Thyroid gland (tissue), 4 donors: ENCODE measurements at regions not wholly inside any gene's neighbourhood (a gene's known extent, or its start where the extent isn't known, plus 50 kb on each side); places are given as distances from the start of the nearest gene placed in this dataset. TPM values are rescaled to one million over a fixed set of nuclear protein-coding genes. Genes with fewer than 3 reads are reported as not detected.

Source experiments
- DNase-seq, 2 donors: peaks; one replicate each; pipeline ENCODE4 v3.0.0-alpha.2; 2019
- H3K27ac ChIP-seq, 3 donors: fragments of 200-600 bp; sonication (generic); 1 replicate in 2 of 3; 2 replicates in 1 of 3; pipeline ENCODE4 v1.5.1; 2016 to 2019; ENCODE audit warnings: mild to moderate bottlenecking in 1 of 3, moderate library complexity in 1 of 3
- H3K27me3 ChIP-seq: fragments of 200-600 bp; sonication (generic); one replicate; pipeline ENCODE4 v1.5.1; 2019
- H3K36me3 ChIP-seq, 2 donors: fragments of 200-600 bp; sonication (generic); one replicate each; pipeline ENCODE4 v1.5.1; 2016 to 2019
- H3K4me1 ChIP-seq, 2 donors: fragments of 200-600 bp; sonication (generic); one replicate each; pipeline ENCODE4 v1.5.1; 2017 to 2019
- H3K4me3 ChIP-seq, 3 donors: fragments of 200-600 bp; sonication (generic); replicated peaks in 1 of 3; 1 replicate in 2 of 3; 2 replicates in 1 of 3; pipeline ENCODE4 v1.5.1; 2016; ENCODE audit warnings: mild to moderate bottlenecking in 1 of 3
- H3K9me3 ChIP-seq: fragments of 200-600 bp; sonication (generic); one replicate; pipeline ENCODE4 v1.5.1; 2017
- POLR2A ChIP-seq, 2 donors: fragments of 450-650 bp; IDR thresholded peaks; one replicate each; pipeline ENCODE4 v1.6.1; 2017; ENCODE audit warnings: antibody characterized with exemption in 2 of 2, mild to moderate bottlenecking in 2 of 2, moderate library complexity in 1 of 2
- WGBS, 2 donors: methylation state at CpG; one replicate each; pipeline ENCODE4 v1.1.5; 2017; 5-methylcytosine and 5-hydroxymethylcytosine counted together
- intact Hi-C: fragments of 100-400 bp; cut with DNase I; formaldehyde crosslinking; loops from one replicate; pipeline ENCODE4 v1.15.1; 2023
- small RNA-seq: library from RNA; depleted of rRNA; stranded (forward); fragments of <200 nt; gene quantifications from one replicate; pipeline ENCODE3, GENCODE V24; 2016
- TF ChIP-seq, protein P1 (sequence below), 6 experiments: fragments of 200-600 bp in 3 of 6; fragments of 450-650 bp in 3 of 6; sonication (generic) in 3 of 6; IDR thresholded peaks; one replicate each; pipeline ENCODE4 v1.5.1; 2016 to 2019; ENCODE audit warnings: antibody characterized with exemption in 6 of 6, mild to moderate bottlenecking in 2 of 6, inconsistent platforms in 1 of 6, moderate library complexity in 1 of 6

GRCh38 chr5:33371660-33372059, 69.1 kb upstream of the TARS1 start:
- no peaks in the 10 kb centered on the region for H3K27me3 ChIP-seq
- no peak for DNase-seq
- no peaks in the 10 kb centered on the region for H3K36me3 ChIP-seq
- no peak overlapping the region for H3K27ac ChIP-seq
- H3K4me3 ChIP-seq, result no peak overlapping the region
- no peaks in the 10 kb centered on the region for H3K4me1 ChIP-seq
- no peak for TF ChIP-seq POLR2A (IDR thresholded peaks at IDR 0.05)
- TF ChIP-seq, protein P1, sequence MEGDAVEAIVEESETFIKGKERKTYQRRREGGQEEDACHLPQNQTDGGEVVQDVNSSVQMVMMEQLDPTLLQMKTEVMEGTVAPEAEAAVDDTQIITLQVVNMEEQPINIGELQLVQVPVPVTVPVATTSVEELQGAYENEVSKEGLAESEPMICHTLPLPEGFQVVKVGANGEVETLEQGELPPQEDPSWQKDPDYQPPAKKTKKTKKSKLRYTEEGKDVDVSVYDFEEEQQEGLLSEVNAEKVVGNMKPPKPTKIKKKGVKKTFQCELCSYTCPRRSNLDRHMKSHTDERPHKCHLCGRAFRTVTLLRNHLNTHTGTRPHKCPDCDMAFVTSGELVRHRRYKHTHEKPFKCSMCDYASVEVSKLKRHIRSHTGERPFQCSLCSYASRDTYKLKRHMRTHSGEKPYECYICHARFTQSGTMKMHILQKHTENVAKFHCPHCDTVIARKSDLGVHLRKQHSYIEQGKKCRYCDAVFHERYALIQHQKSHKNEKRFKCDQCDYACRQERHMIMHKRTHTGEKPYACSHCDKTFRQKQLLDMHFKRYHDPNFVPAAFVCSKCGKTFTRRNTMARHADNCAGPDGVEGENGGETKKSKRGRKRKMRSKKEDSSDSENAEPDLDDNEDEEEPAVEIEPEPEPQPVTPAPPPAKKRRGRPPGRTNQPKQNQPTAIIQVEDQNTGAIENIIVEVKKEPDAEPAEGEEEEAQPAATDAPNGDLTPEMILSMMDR (IDR thresholded peaks at IDR 0.05), result no peak
- WGBS, 2 donors, result 93 to 100% methylated on average over 1 of the region's 1 CpG
- intact Hi-C loops, result no loop called here
- no peaks in the 10 kb centered on the region for H3K9me3 ChIP-seq

- no peaks in the 10 kb centered on the region for H3K36me3 ChIP-seq
- DNase-seq, result no peak
- no peaks in the 10 kb centered on the region for H3K4me1 ChIP-seq
- 82 to 86% methylated on average over 6 of the region's 6 CpGs for WGBS, 2 donors
- H3K4me3 ChIP-seq, result no peak overlapping the region
- no peak for TF ChIP-seq POLR2A (IDR thresholded peaks at IDR 0.05)
- TF ChIP-seq, protein P1 (IDR thresholded peaks at IDR 0.05), result no peak
- H3K9me3 ChIP-seq, result no peaks in the 10 kb centered on the region
- H3K27ac ChIP-seq, result no peak overlapping the region
- no peaks in the 10 kb centered on the region for H3K27me3 ChIP-seq
- intact Hi-C loops, result no loop called here
These were observed 67.9 kb upstream of the TARS1 start for GRCh38 chr5:33372721-33373472.

- no peaks in the 10 kb centered on the region for H3K9me3 ChIP-seq
- 85 to 100% methylated on average over 2 of the region's 2 CpGs for WGBS, 2 donors
- no peak overlapping the region for H3K4me3 ChIP-seq
- TF ChIP-seq POLR2A (IDR thresholded peaks at IDR 0.05), result no peak
- TF ChIP-seq, protein P1 (IDR thresholded peaks at IDR 0.05), result no peak
- no peaks in the 10 kb centered on the region for H3K27me3 ChIP-seq
- no peak overlapping the region for H3K27ac ChIP-seq
- intact Hi-C loops, result no loop called here
- no peaks in the 10 kb centered on the region for H3K4me1 ChIP-seq
- no peak for DNase-seq
- H3K36me3 ChIP-seq, result no peaks in the 10 kb centered on the region
These were observed 64.9 kb upstream of the TARS1 start for GRCh38 chr5:33375900-33376299.

- Histone ChIP-seq H3K4me3 (no peak overlapping the region), H3K27me3 (no peaks in the 10 kb centered on the region), H3K4me1 (no peaks in the 10 kb centered on the region), H3K36me3 (no peaks in the 10 kb centered on the region), H3K27ac (no peak overlapping the region), H3K9me3 (no peaks in the 10 kb centered on the region)
- 71 to 72% methylated on average over 10 of the region's 10 CpGs for WGBS, 2 donors
- TF ChIP-seq POLR2A (IDR thresholded peaks at IDR 0.05), result no peak
- TF ChIP-seq, protein P1 (IDR thresholded peaks at IDR 0.05), result peak in 2 of 6 experiments; percentile 9 to 12
- intact Hi-C loops, result no loop called here
- no peak for DNase-seq
These were observed 61.0 kb upstream of the TARS1 start for GRCh38 chr5:33379757-33380156.

DNA sequence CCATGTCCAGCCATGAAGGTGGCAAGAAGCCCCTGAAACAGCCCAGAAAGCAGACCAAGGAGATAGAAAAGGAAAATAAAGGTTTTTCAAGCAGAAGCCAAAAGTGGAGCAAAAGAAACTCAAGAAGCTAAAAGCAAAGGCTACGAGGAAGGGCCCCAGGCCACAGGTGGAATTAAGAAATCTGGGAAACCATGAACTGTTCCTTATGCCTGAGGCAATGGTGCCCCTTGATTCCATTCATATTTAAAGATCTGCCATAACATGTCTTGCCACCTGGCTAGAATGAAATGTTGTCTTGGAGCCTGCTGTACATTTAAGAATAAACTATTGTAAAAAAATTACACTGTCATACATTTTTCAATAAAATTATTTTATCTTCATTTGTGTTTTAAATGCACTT, 59.5 kb upstream of the TARS1 start:
- 85 to 86% methylated on average over 1 of the region's 1 CpG for WGBS, 2 donors
- no peak overlapping the region for H3K4me3 ChIP-seq
- no peak for DNase-seq
- H3K27me3 ChIP-seq, result no peaks in the 10 kb centered on the region
- H3K4me1 ChIP-seq, result no peaks in the 10 kb centered on the region
- no peaks in the 10 kb centered on the region for H3K9me3 ChIP-seq
- no peak overlapping the region for H3K27ac ChIP-seq
- H3K36me3 ChIP-seq, result no peaks in the 10 kb centered on the region
- intact Hi-C loops, result no loop called here
- TF ChIP-seq POLR2A (IDR thresholded peaks at IDR 0.05), result no peak
- TF ChIP-seq, protein P1 (IDR thresholded peaks at IDR 0.05), result no peak

Small RNAs in the stretch of these regions (small RNA-seq; reads per million reads assigned to genes)
- gene AC010343.2, result not detected
- not detected for gene AC025459.1
